SK-N-SH treated with all-trans-retinoic acid at 6 μM for 48 hours (cell line): ENCODE measurements at regions not wholly inside any gene's neighbourhood (a gene's known extent, or its start where the extent isn't known, plus 50 kb on each side); places are given as distances from the start of the nearest gene placed in this dataset.

Experiments
- BACH2 ChIP-seq: fragments of 250-450 bp; sonication (Bioruptor Pico); IDR thresholded peaks from 2 replicates; pipeline ENCODE4 v1.9.0; 2021; ENCODE audit warnings: mild to moderate bottlenecking, borderline replicate concordance
- ZNF565 ChIP-seq: fragments of 450-650 bp; formaldehyde crosslinking; conservative IDR thresholded peaks from 2 replicates; pipeline ENCODE4 v1.5.0; 2020; ENCODE audit warnings: low read depth, mild to moderate bottlenecking, moderate library complexity
- TF ChIP-seq, protein P1 (sequence below): fragments of 250-450 bp; sonication (Bioruptor Pico); IDR thresholded peaks from 2 replicates; pipeline ENCODE4 v1.8.0; 2020; ENCODE audit warnings: mild to moderate bottlenecking, moderate library complexity, borderline replicate concordance

DNA sequence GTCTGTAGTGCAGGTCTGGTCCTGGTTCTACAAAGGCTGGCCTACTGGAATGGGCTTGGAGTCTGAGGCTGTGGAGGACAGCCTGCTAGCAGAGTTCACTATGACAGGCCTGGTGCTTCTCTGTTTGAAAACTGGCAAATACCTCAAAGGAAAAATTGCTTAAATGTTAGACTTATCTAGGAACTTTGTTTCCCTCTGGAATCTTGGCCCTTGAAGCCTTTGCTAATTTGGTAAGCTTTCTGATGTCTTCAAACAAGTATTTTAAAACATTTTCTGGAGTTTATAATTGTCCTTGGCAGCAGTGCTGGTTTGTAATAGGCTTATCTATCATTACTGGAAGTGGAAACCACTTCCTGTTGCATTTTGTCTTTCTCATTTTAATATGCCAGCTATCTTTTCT, 139.7 kb downstream of the TMEM26 start:
- TF ChIP-seq ZNF565 (CRISPR knock-in tag) = no peak
- TF ChIP-seq, protein P1, sequence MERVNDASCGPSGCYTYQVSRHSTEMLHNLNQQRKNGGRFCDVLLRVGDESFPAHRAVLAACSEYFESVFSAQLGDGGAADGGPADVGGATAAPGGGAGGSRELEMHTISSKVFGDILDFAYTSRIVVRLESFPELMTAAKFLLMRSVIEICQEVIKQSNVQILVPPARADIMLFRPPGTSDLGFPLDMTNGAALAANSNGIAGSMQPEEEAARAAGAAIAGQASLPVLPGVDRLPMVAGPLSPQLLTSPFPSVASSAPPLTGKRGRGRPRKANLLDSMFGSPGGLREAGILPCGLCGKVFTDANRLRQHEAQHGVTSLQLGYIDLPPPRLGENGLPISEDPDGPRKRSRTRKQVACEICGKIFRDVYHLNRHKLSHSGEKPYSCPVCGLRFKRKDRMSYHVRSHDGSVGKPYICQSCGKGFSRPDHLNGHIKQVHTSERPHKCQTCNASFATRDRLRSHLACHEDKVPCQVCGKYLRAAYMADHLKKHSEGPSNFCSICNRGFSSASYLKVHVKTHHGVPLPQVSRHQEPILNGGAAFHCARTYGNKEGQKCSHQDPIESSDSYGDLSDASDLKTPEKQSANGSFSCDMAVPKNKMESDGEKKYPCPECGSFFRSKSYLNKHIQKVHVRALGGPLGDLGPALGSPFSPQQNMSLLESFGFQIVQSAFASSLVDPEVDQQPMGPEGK (CRISPR knock-in tag) = no peak
- no peak for TF ChIP-seq BACH2 (CRISPR knock-in tag)
